GM21717 (cell line): ENCODE measurements at regions not wholly inside any gene's neighbourhood (a gene's known extent, or its start where the extent isn't known, plus 50 kb on each side); places are given as distances from the start of the nearest gene placed in this dataset.
"Not testable (repeated sequence)": the region's sequence is repeated elsewhere in the genome, so short reads cannot be mapped to it uniquely, and the experiment has no call there.

Experiments
- ATAC-seq: cut with Tn5 transposase; IDR thresholded peaks from one replicate; pipeline ENCODE4 v1.9.1; 2021; ENCODE audit warnings: mild to moderate bottlenecking, moderate library complexity; ENCODE audit not compliant: unreplicated experiment

DNA sequence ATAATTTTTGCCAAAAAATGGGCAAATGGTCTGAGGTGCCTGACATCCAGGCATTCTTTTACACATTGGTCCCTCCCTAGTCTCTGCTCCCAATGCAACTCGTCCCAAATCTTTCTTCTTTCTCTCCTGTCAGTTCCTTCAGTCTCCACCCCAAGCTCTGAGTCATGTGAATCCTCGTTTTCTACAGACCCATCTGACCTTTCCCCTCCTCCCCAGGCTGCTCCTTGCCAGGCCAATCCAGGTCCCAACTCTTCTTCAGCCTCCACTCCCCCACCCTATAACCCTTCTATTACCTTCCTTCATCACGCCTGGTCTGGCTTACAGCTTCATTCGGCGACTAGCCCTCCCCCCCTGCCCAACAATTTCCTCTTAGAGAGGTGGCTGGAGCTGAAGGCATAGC, 55.3 kb downstream of the BBS10 start:
- ATAC-seq, result not testable (repeated sequence)

DNA sequence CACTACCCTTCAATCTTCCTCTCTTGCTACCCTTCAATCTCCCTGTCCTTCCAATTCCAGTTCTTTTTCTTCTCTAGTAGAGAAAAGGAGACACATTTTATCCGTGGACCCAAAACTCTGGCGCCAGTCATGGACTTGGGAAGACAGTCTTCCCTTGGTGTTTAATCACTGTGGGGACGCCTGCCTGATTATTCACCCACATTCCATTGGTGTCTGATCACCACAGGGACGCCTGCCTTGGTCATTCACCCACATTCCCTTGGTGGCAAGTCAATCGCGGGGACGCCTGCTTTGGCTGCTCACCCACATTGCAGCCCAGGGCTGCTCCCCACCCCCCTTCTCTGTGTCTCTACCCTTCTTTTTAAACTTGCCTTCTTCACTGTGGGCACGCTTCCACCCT, 55.9 kb downstream of the BBS10 start:
- ATAC-seq, result not testable (repeated sequence)

DNA sequence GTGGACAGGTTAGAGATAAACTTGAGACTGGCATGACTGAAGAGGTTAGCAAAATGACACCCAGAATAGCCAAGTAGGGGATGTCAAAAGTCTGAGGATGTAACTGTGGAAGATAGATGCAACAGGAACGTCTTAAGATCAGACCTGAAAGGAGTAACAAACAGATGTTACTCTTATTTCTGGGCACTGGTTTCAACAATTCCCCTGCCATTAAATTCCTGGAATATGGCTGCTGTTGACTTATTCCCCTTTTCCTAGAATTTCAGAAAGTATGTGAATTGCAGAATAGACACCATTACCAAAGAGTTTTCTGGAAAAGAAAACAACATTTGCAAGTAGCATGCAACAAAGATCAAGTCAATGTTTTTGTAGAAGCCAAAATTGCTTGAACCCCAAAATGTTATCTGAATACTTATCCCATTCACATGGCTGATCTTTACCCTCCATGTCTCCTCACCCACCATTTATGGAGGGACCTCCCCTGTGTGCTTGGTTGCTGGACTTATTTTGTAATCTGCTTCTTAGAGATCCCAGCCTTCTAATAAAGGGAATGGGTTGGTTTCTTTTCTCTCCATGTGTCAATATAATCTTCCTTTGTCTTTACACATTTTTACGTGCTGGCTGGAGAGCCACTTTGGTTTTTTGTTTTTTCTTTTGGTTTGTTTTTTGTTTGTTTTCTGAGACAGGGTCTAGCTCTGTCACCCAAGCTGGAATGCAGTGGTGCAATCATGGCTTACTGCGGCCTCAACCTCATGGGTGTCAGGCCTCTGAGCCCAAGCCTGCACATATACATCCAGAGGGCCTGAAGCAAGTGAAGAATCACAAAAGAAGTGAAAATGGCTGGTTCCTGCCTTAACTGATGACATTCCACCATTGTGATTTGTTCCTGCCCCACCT, 57.0 kb downstream of the BBS10 start:
- ATAC-seq, result no peak

DNA sequence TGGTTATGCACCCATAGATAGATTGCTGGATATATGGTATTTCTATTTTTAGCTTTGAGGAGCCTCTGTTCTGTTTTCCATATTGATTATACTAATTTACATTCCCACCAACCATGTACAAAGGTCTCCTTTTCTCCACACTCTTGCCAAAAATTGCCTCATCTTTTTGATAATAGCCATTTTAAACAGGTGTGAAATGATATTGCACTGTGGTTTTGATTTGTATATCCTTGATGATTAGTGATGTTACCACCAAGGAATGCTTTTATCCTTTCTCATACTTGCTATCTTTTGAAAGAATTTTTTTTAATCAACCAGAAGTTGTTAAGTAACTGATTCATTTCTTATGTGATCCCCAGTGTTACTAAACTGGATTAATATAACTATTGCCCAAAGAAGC, 60.0 kb downstream of the BBS10 start:
- ATAC-seq, result no peak

DNA sequence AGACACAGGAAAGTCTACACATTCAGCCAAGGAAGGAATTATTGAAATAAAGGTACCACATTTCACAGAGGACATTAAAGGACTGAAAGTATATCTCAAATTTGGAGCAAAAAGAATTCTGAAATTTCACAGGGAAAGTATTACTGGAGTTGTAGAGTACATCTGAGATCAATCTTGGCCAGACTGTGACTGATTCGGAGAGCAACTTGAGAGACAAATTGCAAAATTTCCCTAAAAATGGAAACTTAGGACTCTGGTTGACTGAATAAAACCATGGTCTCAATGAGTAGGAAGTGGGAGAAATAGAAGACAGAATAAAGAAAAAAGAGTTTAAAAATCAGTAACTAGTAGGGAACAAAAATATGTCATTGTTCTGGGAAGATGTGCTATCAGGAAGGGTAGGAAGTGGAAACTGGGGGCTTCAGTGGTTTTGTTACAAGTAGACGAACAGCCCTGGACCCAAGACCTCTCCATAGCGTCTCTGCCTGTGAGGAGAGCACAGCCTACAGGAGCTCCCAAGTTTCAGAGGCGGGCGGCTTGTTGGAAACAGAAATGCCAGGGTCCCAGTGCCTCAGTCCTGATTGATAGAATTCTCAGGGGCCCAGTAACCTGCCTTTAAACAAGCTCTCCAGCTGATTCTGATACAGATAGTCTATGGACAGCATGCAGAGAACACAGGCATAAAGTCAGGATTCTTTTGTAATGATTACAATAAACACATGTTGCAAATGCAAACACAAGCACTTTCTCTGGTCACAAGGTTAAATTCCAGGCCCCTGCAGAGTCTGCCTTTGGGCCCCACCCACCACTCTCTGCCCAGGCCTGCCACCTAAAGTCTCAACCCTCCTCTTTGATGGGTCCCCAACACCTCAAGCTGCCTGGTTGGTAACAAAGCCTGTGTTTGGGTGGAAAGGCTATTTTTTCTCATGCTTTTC, 63.1 kb downstream of the BBS10 start:
- no peak for ATAC-seq

DNA sequence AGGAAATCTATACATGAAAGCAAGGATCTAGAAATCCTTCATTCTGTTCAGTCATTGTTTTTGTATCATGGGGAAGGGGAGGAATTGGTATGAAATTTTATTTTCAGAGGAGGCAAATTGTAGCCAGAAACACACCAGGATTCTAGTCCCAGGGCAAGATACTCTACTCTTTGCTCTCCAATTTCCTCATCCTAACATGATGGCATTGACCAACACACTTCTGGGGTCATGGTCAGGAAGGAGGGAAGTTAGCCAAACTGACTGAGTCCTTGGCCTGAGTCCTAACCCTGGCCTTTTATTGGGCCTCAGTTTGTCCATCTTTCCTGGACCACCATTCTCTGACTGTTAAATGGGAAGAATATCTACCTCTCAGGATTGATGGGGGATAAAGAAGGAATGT, 65.5 kb downstream of the BBS10 start:
- ATAC-seq, result no peak

DNA sequence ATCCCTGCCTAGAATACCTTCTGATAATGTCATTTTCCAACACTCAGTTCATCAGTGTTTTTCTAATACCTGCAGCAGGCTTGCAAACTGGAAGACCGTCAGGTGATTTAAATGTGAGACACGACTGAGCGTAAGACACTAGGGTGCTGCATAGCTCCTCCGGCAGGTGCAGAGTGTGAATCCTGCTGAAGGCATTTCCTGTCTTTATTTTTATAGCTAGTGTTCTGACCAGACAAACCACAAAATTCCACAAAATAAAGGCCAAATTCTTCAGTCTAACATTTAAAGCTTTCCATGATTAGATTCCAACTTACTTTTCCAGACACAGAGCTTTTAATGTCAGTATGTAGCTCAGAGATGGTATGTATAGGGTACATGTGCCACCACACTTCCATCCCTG, 70.7 kb downstream of the BBS10 start:
- no peak for ATAC-seq

DNA sequence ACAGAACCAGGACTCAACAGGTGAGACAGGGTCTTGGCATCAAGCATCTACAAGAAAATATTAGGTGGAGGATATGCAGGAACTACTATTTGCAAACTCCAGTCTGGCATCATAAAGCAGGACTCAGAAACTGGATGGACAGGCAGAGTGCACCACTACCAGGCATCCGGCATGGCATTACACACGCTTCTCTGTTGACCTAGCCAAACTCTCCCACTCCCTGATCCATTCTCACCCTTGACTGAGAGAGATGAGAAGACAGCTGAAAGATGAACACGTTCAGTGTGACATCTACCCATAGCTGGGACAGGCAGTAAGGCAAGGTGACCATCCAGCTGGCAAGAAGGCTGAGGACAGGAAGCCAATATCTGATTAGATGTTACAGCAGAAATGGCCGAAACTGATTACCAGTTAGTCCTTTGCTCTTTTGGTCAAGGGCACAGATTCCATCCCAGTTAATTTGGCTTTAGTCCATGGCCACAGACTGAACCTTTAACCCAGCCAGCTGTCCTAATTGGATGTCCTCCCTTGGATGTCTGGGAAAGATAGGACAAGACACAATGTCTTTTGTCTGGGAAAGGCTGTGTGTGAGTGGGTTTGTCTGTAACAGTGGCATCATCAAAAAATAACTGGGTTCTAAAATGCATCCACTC, 71.6 kb downstream of the BBS10 start:
- ATAC-seq, result no peak

DNA sequence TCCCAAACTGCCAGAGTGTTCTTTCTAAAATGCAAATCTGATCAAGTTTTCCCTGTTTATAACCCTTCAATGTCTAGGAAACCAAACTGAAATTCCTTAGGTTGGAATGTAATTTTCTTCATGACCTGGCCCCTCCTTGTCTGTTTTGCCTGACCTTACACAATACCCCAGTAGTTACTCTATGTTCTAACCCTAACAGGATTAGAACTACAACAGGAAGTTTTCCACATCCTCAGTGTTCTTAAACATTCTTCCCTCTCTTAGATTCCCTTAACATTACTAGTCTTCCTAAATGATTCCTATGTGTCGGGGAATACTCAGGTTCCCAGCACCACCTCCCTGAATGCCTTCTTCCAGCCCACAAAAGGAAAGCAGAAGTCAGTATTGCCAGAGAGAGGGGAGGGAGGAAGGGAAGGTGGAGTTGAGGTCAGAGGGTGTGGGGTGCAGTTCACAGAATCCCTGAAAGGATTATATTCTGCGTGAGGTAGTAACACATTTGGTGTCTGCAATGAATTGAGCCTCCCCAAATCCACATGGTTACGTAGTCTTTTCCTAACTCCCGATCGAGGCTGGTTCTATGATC, 72.6 kb downstream of the BBS10 start:
- no peak for ATAC-seq

DNA sequence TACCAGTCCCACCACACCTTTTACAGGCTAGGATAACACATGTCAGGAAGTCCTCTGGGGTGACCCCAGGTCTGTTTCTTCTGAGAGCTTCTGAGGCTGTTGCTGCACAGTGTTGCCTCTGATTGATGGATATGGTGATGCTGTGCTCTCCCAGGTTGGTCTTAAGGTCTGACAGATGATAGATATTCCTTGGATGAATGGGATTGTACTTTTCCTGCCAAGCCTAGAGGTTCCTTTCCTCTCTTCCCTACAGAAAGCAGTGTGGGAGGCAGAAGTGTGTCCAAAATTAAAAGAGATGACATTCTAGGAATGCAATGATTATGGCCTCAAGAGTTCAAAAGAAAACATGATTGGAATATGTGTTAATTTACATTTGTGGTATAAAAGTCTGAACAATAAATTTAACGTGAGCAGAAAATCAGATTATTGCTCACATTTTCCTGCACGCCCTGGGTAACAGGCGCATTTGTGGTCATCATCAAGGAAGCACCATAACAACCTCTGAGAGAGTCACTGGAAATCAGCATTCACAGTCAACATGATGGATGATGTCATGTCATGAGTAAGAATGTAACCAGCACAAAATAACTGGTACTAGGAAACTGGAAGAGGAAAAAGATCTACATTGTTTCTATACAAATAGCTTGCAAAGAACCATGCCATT, 73.7 kb downstream of the BBS10 start:
- ATAC-seq, result no peak

DNA sequence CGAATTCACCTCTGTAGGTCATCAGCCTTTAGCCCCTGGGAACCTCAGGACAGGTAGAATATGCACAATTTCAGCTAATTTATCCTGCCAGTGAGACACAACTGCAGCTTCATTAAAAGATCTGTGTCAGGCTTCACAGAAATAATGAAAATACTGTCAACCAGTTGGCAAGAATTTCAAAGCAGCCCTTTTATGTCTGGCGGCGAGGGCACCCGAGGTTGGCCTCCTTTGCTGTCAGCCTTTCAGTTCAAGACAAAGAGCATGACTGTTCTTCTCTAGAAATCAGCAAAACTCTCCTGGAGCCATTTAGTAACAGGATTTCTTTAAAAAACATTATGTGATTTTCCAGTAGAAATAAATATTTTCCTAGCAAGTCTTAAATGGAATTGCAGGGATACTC, 75.9 kb downstream of the BBS10 start:
- ATAC-seq, result no peak

DNA sequence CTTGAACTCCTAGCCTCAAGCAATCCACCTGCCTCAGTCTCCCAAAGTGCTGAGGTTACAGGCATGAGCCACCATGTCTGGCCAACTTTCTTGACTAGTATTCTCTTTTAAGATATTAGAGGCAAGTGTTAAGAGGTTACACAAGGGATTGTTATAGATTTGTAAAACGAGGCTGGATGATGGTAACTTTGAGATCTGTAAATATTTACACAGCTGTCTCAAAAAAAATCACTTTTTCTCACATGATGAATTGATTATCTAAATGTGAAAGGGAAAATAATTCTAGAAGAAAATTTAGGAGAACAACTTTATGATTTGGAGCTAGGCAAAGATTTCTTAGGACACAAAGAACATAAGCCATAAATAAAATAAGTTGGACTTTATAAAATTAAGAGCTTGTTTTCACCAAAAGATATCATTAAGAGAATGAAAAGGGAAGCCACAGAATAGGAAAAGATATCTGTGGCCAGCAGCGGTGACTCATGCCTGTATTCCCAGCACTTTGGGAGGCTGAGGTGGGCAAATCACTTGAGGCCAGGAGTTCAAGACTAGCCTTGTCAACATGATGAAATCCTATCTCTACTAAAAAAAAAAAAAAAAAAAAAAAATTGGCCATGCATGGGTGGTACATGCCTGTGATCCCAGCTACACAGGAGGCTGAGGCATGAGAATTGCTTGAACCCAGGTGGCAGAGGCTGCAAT, 77.4 kb downstream of the BBS10 start:
- no peak for ATAC-seq

DNA sequence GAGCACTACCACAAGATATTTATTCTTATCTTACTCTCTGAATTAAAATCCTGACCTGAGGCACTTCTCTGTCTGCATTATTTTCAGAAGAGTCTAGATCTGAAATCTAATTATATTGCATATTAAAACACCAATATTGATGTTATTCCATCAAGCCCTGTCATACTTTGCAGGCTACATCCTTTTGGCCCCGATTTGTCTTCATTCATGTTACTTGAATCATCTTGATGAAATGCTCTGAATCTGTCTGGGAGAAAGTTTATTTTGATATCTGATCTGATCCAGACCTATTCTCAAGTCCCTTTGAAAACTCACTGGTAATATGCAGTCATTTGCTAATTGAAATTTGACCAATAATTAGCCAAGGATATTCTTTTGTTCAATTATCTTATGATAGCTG, 79.9 kb downstream of the BBS10 start:
- ATAC-seq, result no peak

DNA sequence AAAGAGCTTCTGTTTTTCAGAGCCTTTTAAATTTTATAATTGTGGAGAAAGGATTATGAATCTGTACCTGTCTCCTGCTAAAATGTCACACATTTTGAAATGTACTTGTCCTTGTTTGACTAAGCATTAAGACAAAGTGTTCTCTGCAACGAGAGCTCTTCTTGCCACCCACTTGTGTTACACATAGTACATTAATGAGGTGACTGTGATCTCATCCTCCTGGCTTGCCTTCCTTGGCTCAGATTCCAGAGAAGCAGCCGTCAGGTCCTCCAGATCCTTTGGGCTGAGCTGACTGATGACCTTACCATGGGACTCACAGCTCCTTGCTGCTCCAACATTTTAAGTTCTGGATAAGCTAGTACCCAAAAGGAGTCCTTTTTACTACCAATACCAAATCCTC, 81.4 kb downstream of the BBS10 start:
- ATAC-seq, result no peak

DNA sequence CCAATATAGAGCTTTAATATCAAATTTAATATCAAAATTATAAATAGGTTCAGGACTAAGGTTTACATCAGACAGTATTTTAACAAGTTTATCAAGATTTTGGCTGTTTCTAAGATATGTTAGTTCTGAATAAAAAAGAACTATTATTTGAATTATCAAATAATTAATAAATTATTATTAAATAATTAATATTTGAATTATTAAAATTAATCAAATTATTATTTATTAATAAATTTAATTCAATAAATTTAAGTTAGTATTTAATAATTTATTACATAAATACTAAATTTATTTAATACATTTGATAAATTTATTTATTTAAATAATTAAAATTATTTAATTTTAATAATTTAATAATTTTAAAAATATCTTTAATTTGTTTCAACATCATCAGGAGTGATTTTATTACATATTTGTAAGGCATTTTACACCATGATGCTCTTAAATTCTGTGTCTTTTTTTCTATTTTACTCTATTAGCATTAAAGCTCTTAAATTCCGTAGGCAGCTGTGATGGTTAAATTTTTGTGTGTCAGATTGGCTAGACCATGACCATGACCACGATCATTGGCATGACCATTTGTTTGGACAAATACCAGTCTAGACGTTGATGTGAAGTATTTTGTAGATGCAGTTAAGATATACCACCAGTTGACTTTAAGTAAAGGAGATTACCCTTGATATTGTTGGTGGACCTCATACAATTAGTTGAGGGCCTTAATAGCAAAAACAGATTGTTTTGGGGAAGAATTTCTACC, 82.6 kb downstream of the BBS10 start:
- no peak for ATAC-seq

DNA sequence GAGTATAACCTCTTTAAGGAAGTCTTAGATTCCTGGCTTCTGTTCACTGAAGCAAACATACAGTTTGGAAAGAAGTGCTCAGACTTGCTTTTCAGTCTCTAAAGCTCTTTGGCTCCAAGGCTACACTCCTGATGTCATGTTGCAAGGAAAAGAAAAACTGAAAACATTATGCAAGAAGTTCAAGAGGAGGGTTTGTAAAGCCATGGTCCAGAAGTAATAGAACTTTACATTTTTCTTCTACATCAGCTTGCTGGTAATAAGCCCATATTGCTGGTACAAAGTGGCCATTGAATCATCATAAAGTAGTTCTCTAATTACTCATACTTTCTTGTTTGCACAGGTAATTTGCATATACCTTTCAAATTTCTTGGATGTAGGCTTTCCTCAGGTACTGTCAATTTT, 83.6 kb downstream of the BBS10 start:
- no peak for ATAC-seq

DNA sequence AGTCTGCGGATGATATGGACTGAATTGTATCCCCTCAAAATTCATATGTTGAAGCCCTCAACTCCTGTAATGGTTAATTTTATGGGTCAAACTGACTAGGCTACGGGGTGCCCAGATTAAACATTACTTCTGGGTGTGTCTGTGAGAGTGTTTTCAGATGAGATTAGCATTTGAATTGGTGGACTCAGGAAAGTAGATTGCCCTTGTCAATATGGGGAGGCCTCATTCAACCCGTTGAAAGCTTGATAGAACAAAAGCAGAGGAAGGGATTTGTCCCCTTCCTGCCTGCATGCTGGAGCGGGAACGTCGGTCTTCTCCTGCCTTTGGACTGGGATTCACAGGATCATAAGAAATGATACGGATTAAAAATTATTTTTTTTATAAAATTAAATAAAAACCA, 84.5 kb downstream of the BBS10 start:
- ATAC-seq, result no peak

DNA sequence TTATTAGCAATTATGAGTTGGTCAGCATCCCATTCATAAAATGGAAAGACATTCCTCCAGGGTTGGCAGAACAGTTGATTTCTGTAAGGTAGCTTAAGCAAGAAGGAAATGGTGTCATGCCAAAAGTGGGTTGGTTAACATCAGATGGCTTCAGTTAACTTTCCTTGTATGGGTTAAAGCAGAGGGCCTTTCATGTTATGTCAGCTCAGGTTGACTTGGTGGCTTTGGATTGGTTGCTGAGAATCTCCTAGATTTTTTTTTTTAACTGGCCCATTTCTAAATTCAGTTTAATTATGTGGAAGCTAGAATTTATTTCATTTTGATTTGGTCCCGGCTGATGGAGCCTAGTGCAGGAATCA, 87.8 kb downstream of the BBS10 start:
- no peak for ATAC-seq

DNA sequence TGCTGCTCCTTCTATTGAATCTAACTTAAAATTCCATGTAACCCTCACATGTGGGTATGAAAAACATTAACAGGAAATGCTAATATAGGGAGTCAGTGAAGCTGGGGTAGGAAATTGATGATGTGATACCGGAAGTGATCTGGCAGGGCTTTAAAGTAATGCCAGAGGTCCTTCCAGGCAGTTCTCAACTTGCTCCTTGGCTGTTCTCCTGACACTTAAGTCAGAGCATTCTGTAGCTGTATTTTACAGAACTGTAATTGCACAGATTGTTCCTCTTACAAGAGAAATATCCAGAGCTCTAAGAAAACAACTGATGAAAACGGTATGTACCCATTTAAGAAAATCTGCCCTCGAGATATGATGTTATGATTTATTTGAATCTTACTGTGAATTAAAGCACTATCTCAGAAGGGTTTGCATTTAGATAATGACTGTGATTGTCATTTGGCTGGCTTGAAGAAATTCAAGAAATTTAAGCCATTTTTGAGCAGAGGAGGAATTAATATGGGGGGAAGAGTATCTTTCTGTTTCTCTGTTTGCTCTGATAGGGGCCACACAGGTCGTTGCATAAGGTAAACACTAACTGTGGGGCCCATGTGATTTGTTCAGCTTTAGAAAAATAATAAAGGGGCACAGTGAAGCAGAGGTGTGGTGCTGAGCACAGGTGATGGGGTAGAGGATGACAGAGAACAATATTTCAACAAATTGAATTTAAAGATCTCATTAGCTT, 88.4 kb downstream of the BBS10 start:
- ATAC-seq, result no peak
